ENCODE measurements at regions not wholly inside any gene's neighbourhood (a gene's known extent, or its start where the extent isn't known, plus 50 kb on each side); places are given as distances from the start of the nearest gene placed in this dataset.
A peak's percentile ranks its signal among the peaks of the same experiment; 100 is the strongest.

DNA sequence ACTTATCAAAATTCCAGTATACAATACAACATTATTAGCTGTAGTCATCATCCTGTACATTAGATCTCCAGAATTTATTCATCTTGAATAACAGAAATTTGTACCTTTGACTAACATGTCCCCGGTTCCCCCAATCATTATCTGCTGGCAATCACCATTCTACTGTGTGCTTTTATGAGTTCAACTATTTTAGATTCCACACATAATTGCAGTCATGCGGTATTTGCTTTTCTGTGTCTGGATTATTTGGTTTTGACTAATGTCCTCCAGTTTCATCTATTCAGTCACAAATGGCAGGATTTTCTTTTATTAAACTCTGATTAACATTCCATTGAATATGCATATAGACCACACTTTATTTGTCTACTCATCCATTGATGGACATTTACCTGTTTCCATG, 530.7 kb upstream of the SLITRK1 start:
- no peak for FAIRE-seq

DNA sequence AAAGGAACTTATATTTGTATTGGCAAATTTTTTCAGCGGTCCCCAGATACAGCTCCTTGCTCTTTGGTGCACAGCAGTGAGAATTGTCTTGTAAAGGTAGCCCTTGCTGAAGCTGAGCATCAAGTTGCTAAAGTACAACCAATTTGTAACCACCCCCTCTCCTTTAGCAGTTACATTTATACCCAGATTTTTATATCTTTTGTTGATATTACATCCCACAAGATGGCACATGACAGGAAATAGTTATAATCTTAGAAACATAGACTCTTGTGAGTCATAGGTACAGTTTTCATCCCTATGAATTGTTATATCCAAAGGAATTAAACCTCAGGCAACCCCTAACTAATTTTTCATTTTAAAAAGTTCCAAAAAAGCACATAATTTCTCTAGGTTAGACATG, 523.0 kb upstream of the SLITRK1 start:
- no peak for FAIRE-seq

DNA sequence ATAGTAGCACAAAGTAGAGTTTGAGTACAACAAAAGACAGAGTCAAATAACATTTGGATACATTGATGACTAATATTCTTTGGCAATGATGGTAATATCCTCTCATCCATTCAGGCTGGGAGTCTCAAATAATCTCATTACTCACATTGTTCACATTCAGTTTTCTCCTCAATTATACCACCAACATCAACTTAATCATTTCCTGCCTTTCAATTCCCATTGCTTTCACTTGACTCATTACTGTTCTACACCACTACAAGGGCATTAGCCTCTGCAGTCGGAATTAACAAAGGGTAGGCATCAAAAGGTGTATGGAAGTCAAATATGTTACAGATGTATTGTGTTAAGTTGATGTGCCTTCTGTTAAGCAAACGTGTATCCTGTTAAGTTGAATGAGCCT, 518.4 kb upstream of the SLITRK1 start:
- FAIRE-seq = no peak

DNA sequence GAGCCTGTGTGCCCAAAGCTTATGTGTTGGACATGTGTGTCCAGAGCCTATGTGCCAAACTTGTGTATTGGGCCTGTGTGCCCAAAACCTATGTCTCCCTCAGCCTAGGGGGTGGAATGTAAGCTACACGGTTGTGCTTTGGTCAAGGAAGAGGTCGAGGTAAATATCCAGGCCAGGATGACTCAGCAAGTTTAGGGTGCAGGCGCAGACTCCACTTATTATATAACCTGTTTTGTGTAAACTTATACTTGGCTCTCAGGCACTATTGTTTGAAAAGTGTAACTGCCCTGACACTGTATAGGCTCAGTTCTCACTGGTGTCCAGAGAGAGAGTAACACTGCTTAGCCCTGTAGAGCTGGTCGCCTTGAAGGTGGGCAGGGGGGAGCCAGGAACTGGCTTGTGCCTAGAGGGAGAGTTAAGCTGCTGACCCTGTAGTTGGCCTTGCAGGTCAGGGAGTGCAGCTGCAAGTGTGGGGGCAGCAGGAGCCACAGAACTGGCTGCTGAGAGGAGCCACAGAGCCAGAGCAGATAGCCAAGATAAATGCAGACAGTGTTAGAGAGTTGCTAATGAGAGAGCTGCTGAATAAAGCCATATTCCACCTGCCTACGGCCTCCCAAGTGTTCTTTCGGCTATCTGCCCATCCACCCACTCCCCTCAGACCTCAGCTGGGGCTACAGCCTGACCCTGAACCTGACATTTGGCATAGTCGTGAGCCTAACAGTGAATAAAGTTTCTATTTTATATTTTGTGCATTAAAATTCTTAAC, 517.2 kb upstream of the SLITRK1 start:
- FAIRE-seq = no peak

DNA sequence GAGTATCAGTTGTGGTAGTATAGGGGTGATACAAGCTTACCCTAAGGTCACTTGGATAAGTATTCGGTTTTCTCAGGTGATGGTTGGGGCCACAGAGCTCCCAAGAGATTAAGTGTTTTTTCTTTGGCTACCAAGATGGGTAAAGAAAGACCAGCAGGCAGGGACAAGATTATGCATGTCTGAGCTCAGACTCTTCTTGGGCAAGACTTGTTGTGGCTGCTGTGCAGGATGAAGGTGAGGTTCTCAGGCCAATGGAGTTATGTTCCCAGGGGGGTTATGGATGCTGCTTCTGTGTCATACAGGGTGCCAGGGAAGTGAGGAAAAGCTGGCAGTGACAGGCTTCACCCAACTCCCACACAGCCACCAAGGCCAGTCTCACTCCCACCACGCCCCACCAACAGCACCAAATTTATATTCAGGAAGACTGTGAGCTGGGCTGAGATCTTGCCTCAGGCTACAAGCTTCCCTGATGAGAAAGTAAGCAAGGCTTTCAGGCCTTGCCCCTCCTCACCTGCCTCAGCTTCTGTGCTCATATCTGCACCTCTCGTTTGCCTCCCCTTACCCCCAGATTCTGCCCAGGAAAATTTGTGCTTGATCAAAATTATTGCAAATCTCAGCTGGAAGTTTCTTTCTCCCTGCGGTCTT, 511.8 kb upstream of the SLITRK1 start:
- no peak for FAIRE-seq

DNA sequence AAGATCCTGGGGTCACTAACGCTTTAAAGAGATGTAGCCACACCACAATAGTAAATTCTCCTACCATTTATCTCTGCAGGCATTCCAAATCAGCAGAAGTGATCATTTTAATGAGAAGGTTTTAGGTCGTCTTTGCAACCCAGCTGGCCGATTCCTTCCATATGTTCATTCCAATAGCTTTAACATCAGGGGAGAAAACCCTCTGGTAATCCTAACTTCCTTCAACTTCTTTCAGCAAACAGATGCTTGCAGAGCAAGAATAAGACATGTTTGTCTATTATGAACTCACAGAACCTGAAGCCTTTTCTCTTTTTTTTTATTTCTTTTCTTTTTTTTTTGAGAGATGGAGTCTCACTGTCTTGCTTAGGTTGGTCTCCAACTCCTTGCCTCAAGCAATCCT, 498.6 kb upstream of the SLITRK1 start:
- FAIRE-seq = no peak

DNA sequence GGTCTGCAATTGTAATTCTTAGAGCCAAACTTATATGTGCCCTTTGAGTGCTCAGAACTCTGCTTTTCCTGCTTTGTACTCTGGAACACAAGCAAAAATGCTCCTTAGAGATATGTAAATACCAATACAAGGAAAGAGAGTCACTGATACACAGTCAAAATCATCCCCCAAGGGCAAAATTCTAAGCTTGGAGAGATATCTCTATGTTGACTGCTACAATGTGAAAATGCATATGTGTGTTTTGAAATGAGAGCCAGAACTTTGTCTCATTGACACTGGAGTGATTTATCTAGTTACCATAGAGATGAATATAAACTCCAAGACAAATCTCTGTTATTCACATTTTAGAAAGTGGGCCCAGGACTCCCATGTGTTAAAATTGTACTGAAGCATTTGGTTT, 494.8 kb upstream of the SLITRK1 start:
- FAIRE-seq = no peak

DNA sequence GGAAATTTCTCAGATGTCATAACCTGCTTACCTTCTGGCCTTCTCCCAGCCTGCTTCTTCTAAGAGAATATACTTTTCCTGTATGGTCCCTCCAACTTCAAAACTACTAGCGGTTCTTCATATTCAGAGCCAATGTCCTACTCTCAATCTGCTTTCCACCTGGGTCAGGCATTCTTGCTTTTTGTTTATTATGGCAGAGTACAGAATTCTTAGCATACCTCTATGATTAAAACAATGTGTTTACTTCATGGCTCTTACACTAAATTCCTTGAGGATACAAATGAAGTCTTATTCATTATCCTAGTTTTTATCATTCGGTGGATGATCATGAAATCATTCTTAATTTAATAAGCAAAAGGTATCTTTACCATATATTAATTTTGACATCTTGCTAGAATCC, 484.2 kb upstream of the SLITRK1 start:
- FAIRE-seq = no peak

DNA sequence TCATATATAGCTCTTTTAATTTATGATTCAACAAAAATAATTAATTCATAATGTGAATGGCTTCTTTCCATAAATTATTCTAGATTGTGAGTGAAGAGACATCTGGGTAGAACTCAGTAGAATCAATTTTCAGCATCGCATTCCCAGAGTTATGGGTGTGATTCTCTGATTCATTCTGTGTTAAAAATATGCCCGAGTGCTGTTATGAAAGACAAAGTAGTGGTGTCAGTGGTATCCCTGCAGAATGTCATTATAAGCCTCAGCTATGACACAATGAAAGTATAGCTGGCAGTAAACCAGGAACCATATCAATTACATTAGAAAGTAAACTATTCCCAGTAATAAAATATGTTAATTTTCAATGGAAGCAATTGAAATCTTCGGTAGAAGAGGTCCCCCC, 480.5 kb upstream of the SLITRK1 start:
- no peak for FAIRE-seq

DNA sequence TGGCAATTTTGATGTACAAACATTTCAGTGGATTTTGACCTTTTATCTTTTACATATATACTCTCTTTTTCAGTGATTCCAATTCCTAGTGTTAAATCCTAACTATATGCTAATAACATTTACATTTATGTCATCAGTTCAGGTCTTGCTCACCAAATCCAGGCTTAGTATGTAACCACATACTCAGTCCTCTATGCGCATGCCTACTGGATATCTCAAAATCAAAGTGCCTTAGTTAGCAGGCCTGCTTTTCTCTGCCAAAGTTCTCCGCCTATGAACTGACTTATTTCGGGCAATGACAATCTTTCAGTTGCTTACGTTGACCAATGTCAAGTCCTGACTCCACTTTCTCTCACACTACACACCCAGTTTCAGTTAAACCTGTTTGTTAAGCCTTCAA, 478.5 kb upstream of the SLITRK1 start:
- no peak for FAIRE-seq

DNA sequence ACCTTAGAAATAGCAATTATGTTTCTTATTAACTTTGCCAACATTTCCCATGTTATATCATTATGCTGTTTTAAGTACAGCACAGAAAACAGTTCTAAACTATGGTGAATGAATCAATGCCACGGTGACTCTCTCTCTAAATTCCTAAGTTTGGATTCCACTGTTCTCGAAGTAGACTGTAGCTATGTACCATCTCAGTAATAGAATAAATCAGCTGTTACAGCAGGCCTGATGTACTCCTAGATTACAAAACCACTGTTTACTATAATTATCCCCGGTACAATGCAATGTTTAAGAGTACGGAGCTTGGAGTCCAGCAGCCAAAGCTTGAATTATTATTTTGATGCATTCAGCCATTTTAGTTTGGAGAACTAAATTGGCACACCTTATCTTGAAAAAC, 476.3 kb upstream of the SLITRK1 start:
- FAIRE-seq = no peak

DNA sequence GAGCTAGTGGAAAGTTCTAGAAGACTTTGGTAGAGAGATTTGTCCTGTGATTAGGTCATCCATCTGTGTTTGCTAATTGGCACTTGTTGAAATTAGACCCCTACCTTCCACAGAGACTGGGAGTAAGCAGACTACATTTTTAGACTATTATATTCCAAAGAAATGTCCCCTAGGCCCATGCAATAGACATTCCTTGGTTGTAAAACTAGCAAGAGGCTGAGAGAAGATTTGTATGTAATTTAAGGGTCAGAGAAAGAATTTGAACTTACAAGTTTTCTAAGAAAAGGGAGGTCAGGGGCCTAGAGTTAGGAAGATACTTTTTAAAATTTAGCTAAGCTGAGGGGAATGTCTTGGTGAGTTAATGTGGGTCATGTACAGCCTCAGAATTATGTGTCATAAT, 470.7 kb upstream of the SLITRK1 start:
- peak; percentile 67 for FAIRE-seq

DNA sequence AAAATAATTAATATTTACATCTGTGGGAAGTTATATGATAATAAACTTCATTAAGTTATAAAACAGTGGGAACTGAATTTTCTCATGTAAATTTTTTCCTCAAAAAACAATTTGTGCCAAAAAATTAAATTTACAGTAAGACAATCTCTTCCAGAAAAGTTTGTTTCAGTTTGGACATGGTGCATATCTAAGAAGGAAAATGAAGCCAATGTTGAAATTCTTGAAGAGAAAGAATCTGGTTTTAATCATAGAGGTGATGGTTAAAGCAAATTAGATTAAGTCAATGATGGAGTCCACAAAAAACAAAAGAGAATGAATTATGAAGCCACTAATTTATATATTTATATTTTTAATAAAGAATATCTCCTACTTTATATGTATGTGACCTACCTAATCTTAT, 457.2 kb upstream of the SLITRK1 start:
- no peak for FAIRE-seq

DNA sequence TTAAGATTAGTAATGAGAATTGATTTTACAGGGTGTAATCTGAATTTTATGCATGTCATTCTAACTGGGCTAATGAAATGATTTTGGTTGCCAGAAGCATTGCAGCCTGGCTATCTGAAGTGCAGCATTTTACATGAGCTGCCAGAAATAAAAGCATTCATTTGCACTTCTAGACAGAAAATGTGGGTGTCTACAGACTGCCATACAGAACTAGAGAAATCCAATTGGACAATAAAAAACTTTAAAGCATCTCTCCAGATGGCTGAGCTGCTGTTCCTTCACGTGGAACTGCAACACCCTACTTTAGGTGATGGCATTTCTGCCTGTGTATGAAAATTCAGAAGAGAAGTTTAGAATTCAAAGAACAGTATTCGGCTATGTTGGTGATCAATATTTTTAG, 450.1 kb upstream of the SLITRK1 start:
- no peak for FAIRE-seq

DNA sequence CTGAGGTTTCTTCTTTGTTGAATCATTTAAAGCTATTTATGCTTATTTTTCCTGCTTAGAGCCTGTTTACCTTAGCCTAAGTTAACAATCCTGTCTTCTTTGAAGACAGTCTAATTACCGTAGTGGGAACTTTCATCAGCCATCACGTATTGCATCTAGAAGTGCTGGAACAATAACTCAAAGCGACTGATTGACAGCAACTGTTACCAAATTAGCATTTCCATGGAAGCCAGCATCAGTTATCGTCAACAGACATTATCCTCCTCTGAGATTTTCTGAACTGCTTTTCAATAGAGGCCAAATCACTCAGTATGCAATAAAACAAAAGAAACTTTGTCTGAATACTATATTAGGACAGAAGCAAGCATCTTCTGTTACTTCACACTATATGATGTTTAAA, 433.3 kb upstream of the SLITRK1 start:
- no peak for FAIRE-seq

DNA sequence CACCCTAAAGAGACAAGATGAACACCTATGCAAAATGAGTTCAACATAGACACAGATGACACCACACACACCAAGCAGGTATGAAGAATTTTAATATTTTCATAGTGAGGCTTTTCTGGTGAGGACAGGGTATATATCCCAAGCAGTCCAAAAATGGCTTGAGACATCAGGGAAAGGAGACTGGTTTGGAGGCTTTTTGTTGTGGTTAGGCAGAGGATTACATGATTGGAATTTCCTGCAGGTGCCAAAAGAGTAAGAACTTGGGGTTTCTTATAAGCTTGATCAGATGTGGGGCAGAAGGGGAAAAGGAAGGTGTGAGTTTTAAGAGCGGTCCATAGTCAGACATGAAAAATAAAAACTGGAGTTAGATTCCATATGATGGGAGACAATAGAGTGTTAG, 420.8 kb upstream of the SLITRK1 start:
- no peak for FAIRE-seq

DNA sequence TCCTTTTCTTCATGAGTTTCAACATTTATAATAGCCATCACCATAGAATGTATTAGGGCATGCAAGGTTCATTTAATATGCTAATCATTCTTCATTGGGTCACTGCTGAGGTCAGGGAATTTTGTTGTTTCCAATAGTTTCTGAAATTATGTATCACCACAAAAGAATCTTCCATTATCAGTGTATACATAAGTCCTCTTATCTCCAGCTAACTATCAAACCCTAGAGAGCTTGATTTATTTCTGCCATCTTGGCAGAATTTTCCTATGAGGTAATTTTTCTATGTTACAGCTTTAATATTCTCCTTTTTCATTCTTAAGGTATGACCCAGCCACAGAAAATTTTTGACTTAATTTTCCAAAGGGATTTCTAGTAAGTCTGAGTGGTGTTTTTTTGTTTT, 415.0 kb upstream of the SLITRK1 start:
- FAIRE-seq = no peak

DNA sequence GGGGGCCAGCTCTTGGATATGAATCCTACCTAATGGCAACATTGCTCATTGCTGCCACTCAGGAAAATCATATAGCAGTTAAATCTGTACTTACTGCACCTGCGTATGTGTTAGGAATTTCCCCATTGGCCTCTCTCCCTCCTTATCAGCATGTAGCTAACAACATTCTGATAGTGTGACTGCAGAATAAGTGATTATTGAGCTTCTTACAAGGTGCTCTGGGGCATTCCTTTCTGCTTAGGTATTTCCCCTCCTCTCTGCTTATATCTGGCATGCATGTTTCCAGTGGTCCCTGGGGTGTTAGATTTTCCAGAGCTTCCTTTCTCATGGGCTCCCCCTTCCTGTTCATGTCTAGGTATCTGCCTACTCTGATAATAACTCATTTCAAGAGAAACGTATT, 414.1 kb upstream of the SLITRK1 start:
- FAIRE-seq = no peak

DNA sequence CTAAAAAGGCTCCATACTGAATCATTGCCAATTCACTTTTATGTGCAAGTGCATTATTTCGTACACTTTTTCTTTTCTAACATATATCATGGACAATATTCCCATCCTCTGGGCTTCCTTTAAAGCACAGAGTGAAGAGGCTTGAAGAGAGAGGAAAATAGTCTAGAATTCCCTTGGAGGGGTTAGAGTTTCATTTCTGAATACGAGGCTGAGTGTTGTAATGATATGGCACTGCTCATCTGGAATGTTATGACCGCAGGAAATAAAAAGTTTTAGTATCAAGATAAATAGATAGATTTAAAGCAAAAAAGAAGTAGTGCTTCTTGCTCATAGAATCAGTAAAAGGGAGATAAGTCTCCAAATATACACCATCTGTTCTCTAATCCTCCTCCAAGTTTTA, 412.3 kb upstream of the SLITRK1 start:
- FAIRE-seq = no peak

DNA sequence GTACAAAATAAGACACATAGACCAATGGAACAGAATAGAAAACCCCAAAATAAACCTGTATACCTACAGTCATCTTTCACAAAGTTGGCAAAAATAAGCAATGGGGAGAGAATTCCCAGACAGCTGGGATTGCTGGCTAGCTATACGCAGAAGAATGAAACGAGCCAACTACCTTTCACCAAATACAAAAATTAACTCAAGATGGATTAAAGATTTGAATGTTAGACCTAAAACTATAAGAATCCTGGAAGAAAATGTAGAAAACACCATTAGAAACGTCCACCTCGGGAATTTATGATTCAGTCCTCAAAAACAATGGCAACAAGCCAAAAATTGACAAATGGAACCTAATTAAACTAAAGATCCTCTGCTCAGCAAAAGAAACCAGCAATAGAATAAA, 408.1 kb upstream of the SLITRK1 start:
- FAIRE-seq = no peak

DNA sequence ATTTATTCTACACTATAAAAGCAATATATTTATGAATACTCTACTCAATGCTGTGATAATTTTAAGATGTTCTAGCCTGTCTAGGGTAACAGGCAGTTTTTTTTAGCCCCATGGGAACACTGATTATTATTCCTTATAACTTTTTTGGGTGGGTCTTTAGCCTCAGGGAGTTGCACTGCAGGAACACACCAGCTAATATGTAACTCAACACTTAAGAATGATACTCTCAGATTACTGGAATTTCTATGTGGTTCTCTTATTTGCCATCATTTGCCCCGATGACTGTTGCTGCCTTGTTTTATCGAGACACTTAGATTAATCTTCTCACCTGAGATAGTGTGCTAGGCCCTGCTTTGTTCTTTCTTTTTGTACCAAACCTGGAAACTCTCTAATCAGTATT, 396.9 kb upstream of the SLITRK1 start:
- no peak for FAIRE-seq

DNA sequence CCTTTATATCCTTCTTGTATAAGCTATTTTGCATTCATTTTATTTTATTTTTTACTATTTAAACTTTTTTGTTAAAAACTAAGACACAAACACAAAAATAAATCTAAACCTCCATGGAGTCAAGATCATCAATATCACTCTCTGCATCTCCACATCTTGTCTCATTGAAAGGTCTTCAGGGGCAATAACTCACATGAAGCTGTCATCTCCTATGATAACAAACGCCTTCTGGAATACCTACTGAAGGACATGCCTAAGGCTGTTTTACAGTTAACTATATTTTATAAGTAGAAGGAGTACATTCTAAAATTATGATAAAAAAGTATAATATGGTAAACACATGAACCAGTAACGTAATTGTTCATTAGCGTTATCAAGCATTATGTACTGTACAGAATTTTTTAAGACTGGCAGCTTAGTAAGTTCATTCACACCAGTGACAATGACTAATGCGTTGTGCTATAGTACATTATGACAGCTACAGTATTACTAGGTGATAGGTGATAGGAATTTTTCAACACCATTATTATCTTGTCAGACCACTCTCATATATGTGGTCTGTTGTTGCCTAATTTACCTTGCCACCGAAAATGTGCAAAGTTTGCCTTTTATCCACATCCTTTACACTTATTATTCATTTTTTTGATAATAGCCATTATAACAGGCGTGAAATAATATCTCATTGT, 390.7 kb upstream of the SLITRK1 start:
- FAIRE-seq = no peak

DNA sequence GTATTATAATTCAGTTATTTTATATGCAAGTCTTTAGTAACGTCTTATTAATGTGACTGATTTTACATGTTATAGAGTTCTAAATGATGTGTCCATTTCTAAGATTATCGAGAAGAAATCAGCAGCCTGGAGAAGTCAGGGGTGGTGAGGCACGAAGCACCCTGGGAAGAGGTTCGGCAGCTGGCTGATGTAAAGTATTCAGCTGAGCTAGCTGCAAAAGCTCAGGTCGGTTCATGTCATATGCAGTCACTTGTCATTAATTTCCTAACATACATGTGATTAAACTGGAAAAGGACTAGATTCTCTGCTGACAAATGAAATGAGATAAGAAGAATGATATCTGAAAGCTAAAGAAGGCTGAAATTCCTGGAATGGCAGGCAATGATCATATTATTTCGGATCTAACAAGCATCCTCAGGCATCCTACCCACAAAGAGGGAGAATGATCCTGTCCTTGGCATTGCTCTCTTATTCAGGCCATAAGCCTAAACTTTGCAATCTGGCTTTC, 383.0 kb upstream of the SLITRK1 start:
- no peak for FAIRE-seq
